ENCODE measurements at regions not wholly inside any gene's neighbourhood (a gene's known extent, or its start where the extent isn't known, plus 50 kb on each side); places are given as distances from the start of the nearest gene placed in this dataset.

- DNase-seq, result peak; percentile 8
These were observed 95.8 kb downstream of the SPP2 start for GRCh38 chr2:234146087-234146826.

- DNase-seq, result no peak
These were observed 95.0 kb downstream of the SPP2 start for GRCh38 chr2:234145511-234145910.

DNA sequence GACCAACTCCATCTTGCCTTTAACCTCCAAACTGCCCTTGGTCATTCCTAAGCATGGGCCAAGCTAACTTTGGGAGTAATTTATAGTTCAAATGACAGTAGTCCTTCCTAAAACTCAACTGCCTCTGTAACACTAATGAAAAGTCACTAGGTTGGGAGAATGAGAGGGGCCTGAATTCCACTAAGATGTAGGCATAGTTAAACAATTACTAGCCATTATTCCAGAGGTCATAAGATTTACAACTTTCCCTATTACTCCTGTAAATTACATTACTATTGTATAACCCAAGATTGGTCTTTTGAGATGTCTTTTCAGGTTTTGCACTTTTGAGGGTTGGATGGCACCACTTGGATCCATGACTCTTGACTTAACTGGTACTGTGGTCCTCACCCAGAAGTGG is 94.6 kb downstream of the SPP2 start:
- no peak for DNase-seq

GRCh38 chr2:234143896-234144295 is 93.4 kb downstream of the SPP2 start:
- no peak for DNase-seq

GRCh38 chr2:234142530-234142929 is 92.0 kb downstream of the SPP2 start:
- DNase-seq, result no peak

GRCh38 chr2:234139755-234140154 is 89.3 kb downstream of the SPP2 start:
- DNase-seq, result no peak

- no peak for DNase-seq
These were observed 88.3 kb downstream of the SPP2 start for GRCh38 chr2:234138836-234139235.

GRCh38 chr2:234137400-234138014 is 87.0 kb downstream of the SPP2 start:
- DNase-seq, result no peak

GRCh38 chr2:234136461-234136860 is 86.0 kb downstream of the SPP2 start:
- DNase-seq, result peak; percentile 11

DNA sequence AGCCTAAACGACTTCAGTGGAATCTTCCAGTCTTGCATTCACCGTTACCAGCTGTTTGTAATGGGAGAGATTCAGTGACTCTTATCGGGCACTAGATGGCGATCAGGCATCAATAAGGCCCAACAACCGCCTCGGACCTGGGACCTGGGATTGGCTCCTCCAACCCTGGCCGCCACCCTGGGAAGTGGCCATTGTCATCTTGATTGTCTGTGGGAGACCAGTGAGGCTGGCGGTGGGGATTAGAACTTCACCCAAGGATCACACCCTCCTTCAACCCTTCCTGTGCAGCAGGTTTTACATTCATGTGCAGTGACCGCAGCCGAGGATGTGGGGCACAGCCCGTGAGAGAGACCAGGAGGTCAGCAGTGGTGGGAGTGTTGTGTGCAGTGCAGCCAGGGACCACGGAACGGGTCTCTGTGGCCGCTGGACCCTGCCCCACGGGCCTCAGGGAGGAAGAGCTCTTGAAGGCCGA is 85.3 kb downstream of the SPP2 start:
- DNase-seq, result peak; percentile 72

DNA sequence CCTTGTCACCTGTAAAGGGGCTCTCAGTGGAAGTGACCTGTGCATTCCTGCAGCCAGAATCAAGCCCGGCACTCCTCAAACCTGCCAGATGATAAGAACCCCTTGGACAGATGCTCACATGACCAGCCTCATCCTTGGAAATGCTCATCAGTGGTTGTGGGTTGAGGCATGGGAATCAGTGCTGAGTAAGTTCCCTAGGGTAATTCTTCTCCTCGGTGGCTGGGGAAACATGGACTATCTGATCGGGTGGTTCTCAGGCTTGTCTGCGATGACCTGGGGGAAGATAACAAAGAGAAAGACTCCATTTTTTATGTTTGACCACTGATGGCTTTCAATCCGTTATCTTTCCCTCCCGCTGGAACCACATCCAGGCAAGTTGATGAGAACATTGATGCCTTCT is 84.0 kb downstream of the SPP2 start:
- no peak for DNase-seq

GRCh38 chr2:234133004-234133403 is 82.5 kb downstream of the SPP2 start:
- no peak for DNase-seq

- DNase-seq, result no peak
These were observed 80.3 kb downstream of the SPP2 start for GRCh38 chr2:234130777-234131181.

- no peak for DNase-seq
These were observed 78.1 kb downstream of the SPP2 start for GRCh38 chr2:234128606-234129005.

Measured in activated CD4-positive, alpha-beta T cell treated with anti-CD3 and anti-CD28 coated beads, Interleukin-2, Interleukin-6, amounts not matched to agents 100 ng/mL and 50 ng/mL, durations not matched to agents 16 hours and 8 hours (primary cell).